Vagina (tissue), 2 donors: ENCODE measurements at regions not wholly inside any gene's neighbourhood (a gene's known extent, or its start where the extent isn't known, plus 50 kb on each side); places are given as distances from the start of the nearest gene placed in this dataset.

ENCODE experiments used
- DNase-seq, 2 donors: peaks; one replicate each; pipeline ENCODE4 v3.0.0-alpha.2; 2017; ENCODE audit errors: extremely low spot score in 2 of 2
- H3K27ac ChIP-seq: fragments of 200-600 bp; sonication (generic); one replicate; pipeline ENCODE4 v1.5.1; 2019
- H3K27me3 ChIP-seq: fragments of 200-600 bp; sonication (generic); one replicate; pipeline ENCODE4 v1.5.1; 2019
- H3K36me3 ChIP-seq, 2 donors: fragments of 200-600 bp; sonication (generic); one replicate each; pipeline ENCODE4 v1.5.1; 2017 to 2019
- H3K4me1 ChIP-seq: fragments of 200-600 bp; sonication (generic); one replicate; pipeline ENCODE4 v1.5.1; 2019
- H3K4me3 ChIP-seq, 2 donors: fragments of 200-600 bp; sonication (generic); 1 replicate in 1 of 2; 2 replicates in 1 of 2; pipeline ENCODE4 v1.5.1; 2016 to 2019
- H3K9me3 ChIP-seq: fragments of 200-600 bp; sonication (generic); one replicate; pipeline ENCODE4 v1.5.1; 2019
- POLR2A ChIP-seq, 2 donors: fragments of 450-650 bp; IDR thresholded peaks; one replicate each; pipeline ENCODE4 v1.6.1; 2017; ENCODE audit warnings: antibody characterized with exemption in 2 of 2, mild to moderate bottlenecking in 2 of 2, moderate library complexity in 2 of 2
- POLR2AphosphoS5 ChIP-seq, 2 donors: sonication (generic); formaldehyde crosslinking; IDR thresholded peaks; one replicate each; pipeline ENCODE4 v1.9.0; 2017; ENCODE audit warnings: antibody characterized with exemption in 2 of 2, mild to moderate bottlenecking in 2 of 2, low read depth in 1 of 2; ENCODE audit not compliant: insufficient read depth in 1 of 2
- intact Hi-C: fragments of 100-400 bp; cut with DNase I; formaldehyde crosslinking; loops from one replicate; pipeline ENCODE4 v1.15.1; 2023
- TF ChIP-seq, protein P1 (sequence below), 3 experiments: fragments of 450-650 bp in 2 of 3; fragments of 200-600 bp in 1 of 3; sonication (generic) in 1 of 3; IDR thresholded peaks; one replicate each; pipeline ENCODE4 v1.5.1; 2017 to 2019; ENCODE audit warnings: antibody characterized with exemption in 3 of 3, mild to moderate bottlenecking in 2 of 3, moderate library complexity in 2 of 3

DNA sequence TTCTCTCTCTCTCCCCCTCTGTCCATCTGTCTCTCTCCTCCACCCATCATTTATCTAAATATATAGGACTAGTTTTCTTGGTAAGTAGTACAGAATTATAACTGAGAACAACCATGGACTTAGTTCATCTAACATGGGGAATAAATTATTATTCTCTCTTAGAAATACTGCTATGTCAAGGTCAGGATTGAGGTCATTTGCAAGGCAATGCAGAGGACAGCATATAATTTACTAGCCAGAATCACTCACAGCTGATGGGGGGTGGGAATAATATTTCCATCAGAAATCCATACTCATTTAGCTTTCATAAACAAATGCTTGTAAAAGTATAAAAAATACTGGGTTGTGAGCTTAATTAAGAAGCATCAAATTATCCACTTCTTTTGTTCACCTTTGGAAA, 553.9 kb upstream of the POU3F2 start:
- TF ChIP-seq, protein P1, sequence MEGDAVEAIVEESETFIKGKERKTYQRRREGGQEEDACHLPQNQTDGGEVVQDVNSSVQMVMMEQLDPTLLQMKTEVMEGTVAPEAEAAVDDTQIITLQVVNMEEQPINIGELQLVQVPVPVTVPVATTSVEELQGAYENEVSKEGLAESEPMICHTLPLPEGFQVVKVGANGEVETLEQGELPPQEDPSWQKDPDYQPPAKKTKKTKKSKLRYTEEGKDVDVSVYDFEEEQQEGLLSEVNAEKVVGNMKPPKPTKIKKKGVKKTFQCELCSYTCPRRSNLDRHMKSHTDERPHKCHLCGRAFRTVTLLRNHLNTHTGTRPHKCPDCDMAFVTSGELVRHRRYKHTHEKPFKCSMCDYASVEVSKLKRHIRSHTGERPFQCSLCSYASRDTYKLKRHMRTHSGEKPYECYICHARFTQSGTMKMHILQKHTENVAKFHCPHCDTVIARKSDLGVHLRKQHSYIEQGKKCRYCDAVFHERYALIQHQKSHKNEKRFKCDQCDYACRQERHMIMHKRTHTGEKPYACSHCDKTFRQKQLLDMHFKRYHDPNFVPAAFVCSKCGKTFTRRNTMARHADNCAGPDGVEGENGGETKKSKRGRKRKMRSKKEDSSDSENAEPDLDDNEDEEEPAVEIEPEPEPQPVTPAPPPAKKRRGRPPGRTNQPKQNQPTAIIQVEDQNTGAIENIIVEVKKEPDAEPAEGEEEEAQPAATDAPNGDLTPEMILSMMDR (IDR thresholded peaks at IDR 0.05): no peak
- TF ChIP-seq POLR2A (IDR thresholded peaks at IDR 0.05): no peak
- TF ChIP-seq POLR2AphosphoS5 (IDR thresholded peaks at IDR 0.05; ENCODE audit: insufficient read depth in 1 of 2, low read depth in 1 of 2): no peak
- intact Hi-C loops: no loop called here
- H3K9me3 ChIP-seq: no peaks in the 10 kb centered on the region
- DNase-seq: no peak
- H3K27ac ChIP-seq: no peak overlapping the region
- no peaks in the 10 kb centered on the region for H3K4me1 ChIP-seq
- H3K36me3 ChIP-seq: no peaks in the 10 kb centered on the region
- no peaks in the 10 kb centered on the region for H3K27me3 ChIP-seq
- H3K4me3 ChIP-seq: no peak overlapping the region

DNA sequence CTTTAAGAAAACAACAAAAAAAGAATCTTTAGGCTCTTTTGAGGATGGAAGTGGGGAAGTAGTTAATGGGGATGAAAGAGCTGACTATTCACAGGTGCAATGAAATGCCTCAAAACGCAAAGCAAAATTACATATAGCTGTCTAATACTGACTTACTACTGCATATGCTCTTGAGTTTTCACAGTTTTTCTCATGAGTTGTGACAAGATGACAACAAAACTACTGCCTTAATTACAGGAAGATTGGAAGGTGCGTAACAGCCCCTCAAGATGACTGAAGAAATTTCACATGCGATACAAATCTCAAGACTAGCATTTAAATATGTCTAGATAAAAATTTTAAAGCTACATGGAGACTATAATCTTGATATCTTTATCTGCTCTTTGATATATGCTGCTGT, 547.8 kb upstream of the POU3F2 start:
- TF ChIP-seq POLR2AphosphoS5 (IDR thresholded peaks at IDR 0.05; ENCODE audit: insufficient read depth in 1 of 2, low read depth in 1 of 2) (no peak), POLR2A (IDR thresholded peaks at IDR 0.05) (no peak)
- TF ChIP-seq, protein P1 (IDR thresholded peaks at IDR 0.05): no peak
- Histone ChIP-seq H3K9me3 (no peaks in the 10 kb centered on the region), H3K36me3 (no peaks in the 10 kb centered on the region), H3K4me3 (no peak overlapping the region), H3K27ac (no peak overlapping the region), H3K27me3 (no peaks in the 10 kb centered on the region), H3K4me1 (no peaks in the 10 kb centered on the region)
- intact Hi-C loops: no loop called here
- DNase-seq: no peak

DNA sequence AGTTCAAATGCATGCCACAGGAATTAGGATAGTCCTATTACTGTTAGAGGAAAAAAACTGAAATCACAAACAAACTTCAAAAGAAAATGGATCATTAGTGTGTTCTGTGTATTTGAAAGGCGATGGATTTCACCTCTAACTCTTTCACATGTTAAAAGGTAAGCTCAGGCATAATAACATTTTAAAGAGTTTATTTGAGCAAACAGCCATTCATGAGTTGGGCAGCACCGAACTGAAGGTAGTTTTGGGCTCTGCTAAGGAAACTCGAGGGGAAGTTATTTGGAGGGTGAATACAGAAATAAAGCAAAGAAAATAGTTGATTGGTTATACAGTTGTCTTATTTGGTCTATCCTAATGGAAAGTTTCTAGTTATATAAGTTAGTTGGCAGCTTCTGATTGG, 546.5 kb upstream of the POU3F2 start:
- DNase-seq: no peak
- no peaks in the 10 kb centered on the region for H3K9me3 ChIP-seq
- no peaks in the 10 kb centered on the region for H3K27me3 ChIP-seq
- TF ChIP-seq, protein P1 (IDR thresholded peaks at IDR 0.05): no peak
- TF ChIP-seq POLR2A (IDR thresholded peaks at IDR 0.05) (no peak), POLR2AphosphoS5 (IDR thresholded peaks at IDR 0.05; ENCODE audit: insufficient read depth in 1 of 2, low read depth in 1 of 2) (no peak)
- no peak overlapping the region for H3K4me3 ChIP-seq
- no peaks in the 10 kb centered on the region for H3K36me3 ChIP-seq
- no peaks in the 10 kb centered on the region for H3K4me1 ChIP-seq
- intact Hi-C loops: no loop called here
- H3K27ac ChIP-seq: no peak overlapping the region

DNA sequence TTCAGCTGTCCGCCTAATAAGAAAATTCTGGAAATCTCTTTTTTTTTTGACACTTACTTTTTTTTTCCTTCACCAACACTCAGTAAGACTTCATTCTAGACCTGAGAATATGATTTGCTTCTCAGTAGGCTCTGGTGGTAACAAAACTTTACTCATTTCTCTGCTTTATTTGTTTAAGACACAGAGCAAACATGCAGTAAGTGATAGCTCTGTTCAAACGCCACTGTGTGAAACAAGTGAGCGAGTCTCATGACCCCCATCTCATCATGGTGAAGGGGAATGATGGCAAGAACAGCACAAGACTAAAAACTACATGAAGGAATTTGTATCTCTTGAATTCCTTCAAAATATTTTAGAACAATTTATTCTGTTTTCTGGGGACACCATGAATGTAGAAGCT, 541.6 kb upstream of the POU3F2 start:
- H3K9me3 ChIP-seq: no peaks in the 10 kb centered on the region
- H3K27me3 ChIP-seq: no peaks in the 10 kb centered on the region
- no peak overlapping the region for H3K4me3 ChIP-seq
- intact Hi-C loops: no loop called here
- no peak overlapping the region for H3K27ac ChIP-seq
- no peaks in the 10 kb centered on the region for H3K36me3 ChIP-seq
- DNase-seq: no peak
- H3K4me1 ChIP-seq: no peaks in the 10 kb centered on the region
- no peak for TF ChIP-seq POLR2AphosphoS5 (IDR thresholded peaks at IDR 0.05; ENCODE audit: insufficient read depth in 1 of 2, low read depth in 1 of 2)
- TF ChIP-seq POLR2A (IDR thresholded peaks at IDR 0.05): no peak
- TF ChIP-seq, protein P1 (IDR thresholded peaks at IDR 0.05): no peak

DNA sequence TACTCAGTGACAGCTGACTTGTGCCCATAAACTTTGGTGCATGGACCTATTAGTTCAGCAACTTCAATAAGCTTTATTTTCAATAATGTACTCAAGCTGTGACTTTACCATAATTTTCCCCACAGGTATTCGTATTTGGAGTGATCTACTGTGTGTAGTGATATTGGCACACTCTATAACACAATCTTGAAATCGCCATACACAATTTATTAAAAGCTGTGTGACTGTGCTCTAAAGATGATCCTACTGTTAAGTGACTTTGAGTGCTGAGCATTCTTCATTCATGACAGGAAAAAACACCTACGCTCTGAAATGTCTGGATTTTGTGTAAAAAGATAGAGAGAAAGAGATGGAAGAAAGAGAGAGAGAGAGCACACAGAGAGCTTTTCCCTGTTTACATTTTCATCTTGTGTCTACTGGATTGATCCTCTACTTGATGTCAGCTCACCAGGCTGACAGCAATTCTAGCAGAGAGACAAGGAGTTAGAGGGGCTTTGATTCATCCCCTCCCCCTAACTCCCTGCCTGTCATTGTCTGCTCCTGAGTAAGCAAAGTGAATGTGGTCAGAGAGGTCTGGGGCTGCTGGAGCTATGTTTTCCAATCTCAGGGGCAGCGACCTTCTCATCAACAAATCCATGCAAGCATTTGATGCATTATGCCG, 538.7 kb upstream of the POU3F2 start:
- no peaks in the 10 kb centered on the region for H3K4me1 ChIP-seq
- H3K4me3 ChIP-seq: no peak overlapping the region
- H3K9me3 ChIP-seq: no peaks in the 10 kb centered on the region
- no peak overlapping the region for H3K27ac ChIP-seq
- no peaks in the 10 kb centered on the region for H3K36me3 ChIP-seq
- intact Hi-C loops: no loop called here
- no peaks in the 10 kb centered on the region for H3K27me3 ChIP-seq
- TF ChIP-seq, protein P1 (IDR thresholded peaks at IDR 0.05): no peak
- TF ChIP-seq POLR2AphosphoS5 (IDR thresholded peaks at IDR 0.05; ENCODE audit: insufficient read depth in 1 of 2, low read depth in 1 of 2) (no peak), POLR2A (IDR thresholded peaks at IDR 0.05) (no peak)
- no peak for DNase-seq
